NCI-H460 (cell line): ENCODE measurements at regions not wholly inside any gene's neighbourhood (a gene's known extent, or its start where the extent isn't known, plus 50 kb on each side); places are given as distances from the start of the nearest gene placed in this dataset.

ENCODE experiments used
- DNase-seq: peaks from one replicate; pipeline ENCODE4 v3.0.0-alpha.2; 2016; ENCODE audit warnings: low read depth; ENCODE audit errors: extremely low read depth
- small RNA-seq, 2 experiments: library from RNA; depleted of rRNA; stranded (forward); fragments of <200 nt; gene quantifications; one replicate each; pipeline ENCODE3, GENCODE V24; 2014

- no peak for DNase-seq
These were observed 82.3 kb upstream of the EDNRA start for GRCh38 chr4:147398556-147398955.

- DNase-seq: no peak
These were observed 80.2 kb upstream of the EDNRA start for GRCh38 chr4:147400721-147401120.

- DNase-seq: no peak
These were observed 79.7 kb upstream of the EDNRA start for GRCh38 chr4:147401221-147401620.

GRCh38 chr4:147407261-147408045 lies 73.4 kb upstream of the EDNRA start:
- no peak for DNase-seq

GRCh38 chr4:147408189-147408588 lies 72.7 kb upstream of the EDNRA start:
- DNase-seq: no peak

GRCh38 chr4:147409350-147409749 lies 71.5 kb upstream of the EDNRA start:
- no peak for DNase-seq

GRCh38 chr4:147418226-147418625 lies 62.7 kb upstream of the EDNRA start:
- DNase-seq: no peak

GRCh38 chr4:147421456-147421855 lies 59.4 kb upstream of the EDNRA start:
- DNase-seq: no peak

- DNase-seq: no peak
These were observed 57.7 kb upstream of the EDNRA start for GRCh38 chr4:147423229-147423628.

GRCh38 chr4:147425019-147425418 lies 55.9 kb upstream of the EDNRA start:
- no peak for DNase-seq

- no peak for DNase-seq
These were observed 52.3 kb upstream of the EDNRA start for GRCh38 chr4:147428583-147428982.

GRCh38 chr4:147430111-147430510 lies 50.8 kb upstream of the EDNRA start:
- DNase-seq: no peak

Small RNA genes lying in the stretch of these regions (small RNA-seq; reads per million reads assigned to genes)
- gene MIR548G: 0 reads per million in 2 experiments
